SK-N-SH treated with all-trans-retinoic acid at 6 μM for 48 hours (cell line): ENCODE measurements at regions not wholly inside any gene's neighbourhood (a gene's known extent, or its start where the extent isn't known, plus 50 kb on each side); places are given as distances from the start of the nearest gene placed in this dataset.

Experiments used
- ATAC-seq: fragments of 200-7000 bp; cut with Tn5 transposase; 3 replicates; pipeline ENCODE4 v1.9.1; 2020; ENCODE audit warnings: mild to moderate bottlenecking, moderate library complexity
- CREB5 ChIP-seq: fragments of 250-450 bp; sonication (Bioruptor Pico); IDR thresholded peaks from 2 replicates; pipeline ENCODE4 v1.5.1; 2020; ENCODE audit warnings: low read depth, mild to moderate bottlenecking, moderate library complexity
- CSDC2 ChIP-seq: fragments of 250-450 bp; sonication (Bioruptor Pico); IDR thresholded peaks from 2 replicates; pipeline ENCODE4 v1.5.0; 2020; ENCODE audit warnings: mild to moderate bottlenecking, moderate library complexity
- CSRNP3 ChIP-seq: fragments of 250-450 bp; sonication (Bioruptor Pico); IDR thresholded peaks from 2 replicates; pipeline ENCODE4 v1.5.1; 2021; ENCODE audit warnings: mild to moderate bottlenecking, moderate library complexity
- ESRRG ChIP-seq: fragments of 250-450 bp; sonication (Bioruptor Pico); IDR thresholded peaks from 2 replicates; pipeline ENCODE4 v1.6.1; 2021; ENCODE audit warnings: mild to moderate bottlenecking
- GLIS3 ChIP-seq: fragments of 250-450 bp; sonication (Bioruptor Pico); IDR thresholded peaks from 2 replicates; pipeline ENCODE4 v1.5.0; 2020; ENCODE audit warnings: mild to moderate bottlenecking, moderate library complexity
- ISL1 ChIP-seq: fragments of 250-450 bp; sonication (Bioruptor Pico); IDR thresholded peaks from 2 replicates; pipeline ENCODE4 v2.1.2; 2022; ENCODE audit warnings: mild to moderate bottlenecking, moderate library complexity
- OSR1 ChIP-seq: fragments of 250-450 bp; sonication (Bioruptor Pico); IDR thresholded peaks from 2 replicates; pipeline ENCODE4 v1.8.0; 2022; ENCODE audit warnings: moderate library complexity, mild to moderate bottlenecking, inconsistent platforms
- POU6F1 ChIP-seq: fragments of 250-450 bp; sonication (Bioruptor Pico); IDR thresholded peaks from 2 replicates; pipeline ENCODE4 v1.8.0; 2021; ENCODE audit warnings: low read depth, mild to moderate bottlenecking, moderate library complexity, borderline replicate concordance
- PPARA ChIP-seq: fragments of 250-450 bp; sonication (Bioruptor Pico); IDR thresholded peaks from 2 replicates; pipeline ENCODE4 v1.5.0; 2020; ENCODE audit warnings: mild to moderate bottlenecking, borderline replicate concordance
- RARB ChIP-seq: fragments of 250-450 bp; sonication (Bioruptor Pico); IDR thresholded peaks from 2 replicates; pipeline ENCODE4 v1.8.0; 2021; ENCODE audit warnings: mild to moderate bottlenecking, moderate library complexity
- SNAI2 ChIP-seq: fragments of 250-450 bp; sonication (Bioruptor Pico); IDR thresholded peaks from 2 replicates; pipeline ENCODE4 v1.5.0; 2020; ENCODE audit warnings: mild to moderate bottlenecking, moderate library complexity
- TCF4 ChIP-seq: fragments of 250-450 bp; sonication (Bioruptor Pico); IDR thresholded peaks from 2 replicates; pipeline ENCODE4 v1.8.0; 2021; ENCODE audit warnings: mild to moderate bottlenecking, moderate library complexity, borderline replicate concordance
- TOX ChIP-seq: fragments of 250-450 bp; sonication (Bioruptor Pico); IDR thresholded peaks from 2 replicates; pipeline ENCODE4 v1.8.0; 2021; ENCODE audit warnings: mild to moderate bottlenecking, moderate library complexity, borderline replicate concordance
- ZC3H10 ChIP-seq: fragments of 250-450 bp; sonication (Bioruptor Pico); IDR thresholded peaks from 2 replicates; pipeline ENCODE4 v1.5.1; 2021; ENCODE audit warnings: mild to moderate bottlenecking, moderate library complexity
- ZFP3 ChIP-seq: fragments of 250-450 bp; sonication (Bioruptor Pico); IDR thresholded peaks from 2 replicates; pipeline ENCODE4 v1.5.0; 2020; ENCODE audit warnings: mild to moderate bottlenecking, moderate library complexity
- ZFP30 ChIP-seq: fragments of 450-650 bp; formaldehyde crosslinking; IDR thresholded peaks from 2 replicates; pipeline ENCODE4 v1.5.0; 2022; ENCODE audit warnings: mild to moderate bottlenecking, moderate library complexity
- ZNF565 ChIP-seq: fragments of 450-650 bp; formaldehyde crosslinking; conservative IDR thresholded peaks from 2 replicates; pipeline ENCODE4 v1.5.0; 2020; ENCODE audit warnings: low read depth, mild to moderate bottlenecking, moderate library complexity
- ZNF70 ChIP-seq: fragments of 450-650 bp; formaldehyde crosslinking; IDR thresholded peaks from 2 replicates; pipeline ENCODE4 v1.5.0; 2020; ENCODE audit warnings: mild to moderate bottlenecking, moderate library complexity
- ZNF8 ChIP-seq: fragments of 450-650 bp; formaldehyde crosslinking; IDR thresholded peaks from 2 replicates; pipeline ENCODE4 v1.5.0; 2020; ENCODE audit warnings: mild to moderate bottlenecking, moderate library complexity
- TF ChIP-seq, protein P1 (sequence below): fragments of 250-450 bp; sonication (Bioruptor Pico); IDR thresholded peaks from 2 replicates; pipeline ENCODE4 v1.5.0; 2020; ENCODE audit warnings: mild to moderate bottlenecking, moderate library complexity
- TF ChIP-seq, protein P2 (sequence below): fragments of 250-450 bp; sonication (Bioruptor Pico); IDR thresholded peaks from 2 replicates; pipeline ENCODE4 v1.8.0; 2020; ENCODE audit warnings: mild to moderate bottlenecking, moderate library complexity, borderline replicate concordance

GRCh38 chr5:40165106-40165788 lies 514.5 kb upstream of the PTGER4 start:
- no peak for ATAC-seq
- no peak for TF ChIP-seq ZNF565 (CRISPR knock-in tag)
- TF ChIP-seq CSDC2 (CRISPR knock-in tag), result no peak
- TF ChIP-seq TCF4 (CRISPR knock-in tag), result no peak
- TF ChIP-seq PPARA (CRISPR knock-in tag), result no peak
- TF ChIP-seq ZNF8 (CRISPR knock-in tag), result no peak
- no peak for TF ChIP-seq RARB
- TF ChIP-seq ISL1 (CRISPR knock-in tag), result no peak
- TF ChIP-seq ESRRG (CRISPR knock-in tag), result no peak
- TF ChIP-seq TOX (CRISPR knock-in tag), result no peak
- no peak for TF ChIP-seq GLIS3 (CRISPR knock-in tag)
- TF ChIP-seq ZFP30 (CRISPR knock-in tag), result no peak
- TF ChIP-seq SNAI2 (CRISPR knock-in tag), result no peak
- TF ChIP-seq CREB5, result no peak
- TF ChIP-seq, protein P1, sequence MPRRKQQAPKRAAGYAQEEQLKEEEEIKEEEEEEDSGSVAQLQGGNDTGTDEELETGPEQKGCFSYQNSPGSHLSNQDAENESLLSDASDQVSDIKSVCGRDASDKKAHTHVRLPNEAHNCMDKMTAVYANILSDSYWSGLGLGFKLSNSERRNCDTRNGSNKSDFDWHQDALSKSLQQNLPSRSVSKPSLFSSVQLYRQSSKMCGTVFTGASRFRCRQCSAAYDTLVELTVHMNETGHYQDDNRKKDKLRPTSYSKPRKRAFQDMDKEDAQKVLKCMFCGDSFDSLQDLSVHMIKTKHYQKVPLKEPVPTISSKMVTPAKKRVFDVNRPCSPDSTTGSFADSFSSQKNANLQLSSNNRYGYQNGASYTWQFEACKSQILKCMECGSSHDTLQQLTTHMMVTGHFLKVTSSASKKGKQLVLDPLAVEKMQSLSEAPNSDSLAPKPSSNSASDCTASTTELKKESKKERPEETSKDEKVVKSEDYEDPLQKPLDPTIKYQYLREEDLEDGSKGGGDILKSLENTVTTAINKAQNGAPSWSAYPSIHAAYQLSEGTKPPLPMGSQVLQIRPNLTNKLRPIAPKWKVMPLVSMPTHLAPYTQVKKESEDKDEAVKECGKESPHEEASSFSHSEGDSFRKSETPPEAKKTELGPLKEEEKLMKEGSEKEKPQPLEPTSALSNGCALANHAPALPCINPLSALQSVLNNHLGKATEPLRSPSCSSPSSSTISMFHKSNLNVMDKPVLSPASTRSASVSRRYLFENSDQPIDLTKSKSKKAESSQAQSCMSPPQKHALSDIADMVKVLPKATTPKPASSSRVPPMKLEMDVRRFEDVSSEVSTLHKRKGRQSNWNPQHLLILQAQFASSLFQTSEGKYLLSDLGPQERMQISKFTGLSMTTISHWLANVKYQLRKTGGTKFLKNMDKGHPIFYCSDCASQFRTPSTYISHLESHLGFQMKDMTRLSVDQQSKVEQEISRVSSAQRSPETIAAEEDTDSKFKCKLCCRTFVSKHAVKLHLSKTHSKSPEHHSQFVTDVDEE (CRISPR knock-in tag), result no peak
- no peak for TF ChIP-seq ZNF70
- TF ChIP-seq ZFP3 (CRISPR knock-in tag), result no peak
- no peak for TF ChIP-seq OSR1 (CRISPR knock-in tag)
- no peak for TF ChIP-seq CSRNP3 (CRISPR knock-in tag)
- TF ChIP-seq POU6F1, result no peak

DNA sequence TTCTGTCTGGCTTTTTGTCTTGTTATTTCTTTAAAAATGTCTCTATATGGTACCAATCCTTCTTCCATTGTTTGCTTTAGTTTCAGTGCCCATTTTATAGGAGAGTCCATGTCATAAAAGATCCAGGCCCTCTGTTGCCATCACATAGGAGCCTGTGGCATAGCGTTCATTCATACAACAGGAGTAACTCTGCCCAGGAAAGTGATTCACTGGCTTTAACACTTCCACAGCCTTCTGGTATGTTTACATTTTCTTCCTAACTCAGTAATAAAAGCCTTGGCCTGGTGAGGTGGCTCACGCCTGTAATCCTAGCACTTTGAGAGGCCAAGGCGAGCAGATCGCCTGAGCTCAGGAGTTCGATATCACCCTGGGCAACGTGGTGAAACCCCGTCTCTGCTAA lies 519.3 kb upstream of the PTGER4 start:
- TF ChIP-seq TCF4 (CRISPR knock-in tag) (no peak), CSRNP3 (CRISPR knock-in tag) (no peak), TOX (CRISPR knock-in tag) (no peak), ZFP30 (CRISPR knock-in tag) (no peak), ZNF8 (CRISPR knock-in tag) (no peak), OSR1 (CRISPR knock-in tag) (no peak), SNAI2 (CRISPR knock-in tag) (no peak), ZNF70 (no peak), ZC3H10 (CRISPR knock-in tag) (no peak)
- TF ChIP-seq, protein P2, sequence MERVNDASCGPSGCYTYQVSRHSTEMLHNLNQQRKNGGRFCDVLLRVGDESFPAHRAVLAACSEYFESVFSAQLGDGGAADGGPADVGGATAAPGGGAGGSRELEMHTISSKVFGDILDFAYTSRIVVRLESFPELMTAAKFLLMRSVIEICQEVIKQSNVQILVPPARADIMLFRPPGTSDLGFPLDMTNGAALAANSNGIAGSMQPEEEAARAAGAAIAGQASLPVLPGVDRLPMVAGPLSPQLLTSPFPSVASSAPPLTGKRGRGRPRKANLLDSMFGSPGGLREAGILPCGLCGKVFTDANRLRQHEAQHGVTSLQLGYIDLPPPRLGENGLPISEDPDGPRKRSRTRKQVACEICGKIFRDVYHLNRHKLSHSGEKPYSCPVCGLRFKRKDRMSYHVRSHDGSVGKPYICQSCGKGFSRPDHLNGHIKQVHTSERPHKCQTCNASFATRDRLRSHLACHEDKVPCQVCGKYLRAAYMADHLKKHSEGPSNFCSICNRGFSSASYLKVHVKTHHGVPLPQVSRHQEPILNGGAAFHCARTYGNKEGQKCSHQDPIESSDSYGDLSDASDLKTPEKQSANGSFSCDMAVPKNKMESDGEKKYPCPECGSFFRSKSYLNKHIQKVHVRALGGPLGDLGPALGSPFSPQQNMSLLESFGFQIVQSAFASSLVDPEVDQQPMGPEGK (CRISPR knock-in tag), result no peak
- TF ChIP-seq, all 23 proteins: peak for 0
- ATAC-seq, result no peak
